Psoas muscle (tissue), 7 donors: ENCODE measurements at regions not wholly inside any gene's neighbourhood (a gene's known extent, or its start where the extent isn't known, plus 50 kb on each side); places are given as distances from the start of the nearest gene placed in this dataset.

Source experiments
- ATAC-seq, 4 donors: fragments of 200-7000 bp; cut with Tn5 transposase; one replicate each; pipeline ENCODE4 v1.9.1; 2020; ENCODE audit warnings: moderate library complexity in 3 of 4, mild to moderate bottlenecking in 2 of 4
- DNase-seq, 2 donors: peaks; one replicate each; pipeline ENCODE4 v3.0.0-alpha.2; 2020
- H3K27ac ChIP-seq: fragments of 200-600 bp; one replicate; pipeline ENCODE4 v1.8.0; 2022
- H3K27me3 ChIP-seq, 3 donors: fragments of 200-600 bp in 1 of 3; one replicate each; pipeline versions ENCODE4 v1.6.1 to v1.8.0; 2013 to 2022; ENCODE audit warnings: low read length in 2 of 3, mild to moderate bottlenecking in 2 of 3, moderate library complexity in 1 of 3; ENCODE audit not compliant: insufficient read depth in 3 of 3
- H3K36me3 ChIP-seq, 2 donors: fragments of 200-600 bp in 1 of 2; one replicate each; pipeline versions ENCODE4 v1.6.1 to v1.8.0; 2013 to 2022; ENCODE audit warnings: low read depth in 1 of 2, mild to moderate bottlenecking in 1 of 2, moderate library complexity in 1 of 2; ENCODE audit not compliant: insufficient read depth in 1 of 2
- H3K4me1 ChIP-seq: fragments of 200-600 bp; one replicate; pipeline ENCODE4 v1.8.0; 2022
- H3K4me3 ChIP-seq: fragments of 200-600 bp; one replicate; pipeline ENCODE4 v1.8.0; 2022; ENCODE audit warnings: mild to moderate bottlenecking
- H3K9me3 ChIP-seq: fragments of 200-600 bp; one replicate; pipeline ENCODE4 v1.8.0; 2022
- WGBS, 3 donors: extraction: QIAGEN DNeasy Blood & Tissue Kit; methylation state at CpG; one replicate each; pipeline versions ENCODE4 v1.1.6 to v1.1.7; 2013; 5-methylcytosine and 5-hydroxymethylcytosine counted together
- intact Hi-C, 2 donors: fragments of 100-400 bp; cut with DNase I; formaldehyde crosslinking; loops; one replicate each; pipeline versions ENCODE4 v1.11.0 to v1.14.2; 2022
- TF ChIP-seq, protein P1 (sequence below): fragments of 200-600 bp; IDR thresholded peaks from one replicate; pipeline ENCODE4 v1.8.0; 2022; ENCODE audit warnings: antibody characterized with exemption
- donor health status: healthy with polysubstance abuse.
- donor health status: DM: no; HTN: no; CAD: no; lungs with moderate emphysema.
- donor health status: Bipolar disorder and iron deficiency.
- donor health status: healthy.
- donor health status: DM: yes; HTN: yes; CAD: no.
- donor health status: DM: no; HTN: no; CAD: no.
- donor health status: DM: yes; HTN: yes; CAD: no.

DNA sequence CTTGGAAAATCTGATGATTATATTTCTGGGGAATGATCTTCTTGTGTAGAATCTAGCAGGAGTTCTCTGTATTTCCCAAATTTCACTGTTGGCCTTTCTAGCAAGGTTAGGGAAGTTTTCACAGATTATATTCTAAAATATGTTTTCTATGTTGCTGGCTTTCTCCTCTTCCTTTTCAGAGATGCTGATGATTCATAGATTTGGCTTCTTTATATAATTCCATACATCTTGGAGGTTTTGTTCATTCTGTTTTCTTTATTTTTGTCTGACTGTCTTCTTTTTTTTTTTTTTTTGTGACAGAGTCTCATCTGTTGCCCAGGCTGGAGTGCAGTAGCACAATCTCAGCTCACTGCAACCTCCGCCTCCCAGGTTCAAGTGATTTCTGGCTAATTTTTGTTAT lies 957.9 kb upstream of the SLIT2 start:
- Histone ChIP-seq H3K4me3 (no peak overlapping the region), H3K27ac (no peak overlapping the region), H3K4me1 (no peaks in the 10 kb centered on the region), H3K27me3 (no peaks in the 10 kb centered on the region), H3K9me3 (peaks cover 10% of the 10 kb centered on the region), H3K36me3 (no peaks in the 10 kb centered on the region)
- ATAC-seq: no peak
- intact Hi-C loops: no loop called here
- DNase-seq: no peak
- TF ChIP-seq, protein P1, sequence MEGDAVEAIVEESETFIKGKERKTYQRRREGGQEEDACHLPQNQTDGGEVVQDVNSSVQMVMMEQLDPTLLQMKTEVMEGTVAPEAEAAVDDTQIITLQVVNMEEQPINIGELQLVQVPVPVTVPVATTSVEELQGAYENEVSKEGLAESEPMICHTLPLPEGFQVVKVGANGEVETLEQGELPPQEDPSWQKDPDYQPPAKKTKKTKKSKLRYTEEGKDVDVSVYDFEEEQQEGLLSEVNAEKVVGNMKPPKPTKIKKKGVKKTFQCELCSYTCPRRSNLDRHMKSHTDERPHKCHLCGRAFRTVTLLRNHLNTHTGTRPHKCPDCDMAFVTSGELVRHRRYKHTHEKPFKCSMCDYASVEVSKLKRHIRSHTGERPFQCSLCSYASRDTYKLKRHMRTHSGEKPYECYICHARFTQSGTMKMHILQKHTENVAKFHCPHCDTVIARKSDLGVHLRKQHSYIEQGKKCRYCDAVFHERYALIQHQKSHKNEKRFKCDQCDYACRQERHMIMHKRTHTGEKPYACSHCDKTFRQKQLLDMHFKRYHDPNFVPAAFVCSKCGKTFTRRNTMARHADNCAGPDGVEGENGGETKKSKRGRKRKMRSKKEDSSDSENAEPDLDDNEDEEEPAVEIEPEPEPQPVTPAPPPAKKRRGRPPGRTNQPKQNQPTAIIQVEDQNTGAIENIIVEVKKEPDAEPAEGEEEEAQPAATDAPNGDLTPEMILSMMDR: no peak
- WGBS, 3 donors: 91 to 100% (median 100%) methylated on average over 1 of the region's 1 CpG

DNA sequence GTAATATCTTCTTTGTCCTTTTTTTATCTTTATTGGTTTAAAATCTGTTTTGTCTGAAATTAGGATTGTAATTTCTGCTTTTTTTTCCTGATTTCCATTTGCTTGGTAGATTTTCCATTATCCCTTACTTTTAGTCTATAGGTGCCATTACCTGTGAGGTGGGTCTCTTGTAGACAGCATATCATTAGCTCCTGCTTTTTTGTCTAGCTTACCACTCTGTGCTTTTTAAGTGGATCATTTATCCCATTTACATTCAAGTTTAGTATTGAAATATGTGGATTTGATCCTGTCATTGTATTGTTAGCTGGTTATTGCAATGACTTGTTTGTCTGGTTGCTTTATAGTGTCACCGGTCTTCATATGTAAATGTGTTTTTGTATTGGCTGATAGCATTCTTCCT lies 958.6 kb upstream of the SLIT2 start:
- H3K4me1 ChIP-seq: no peaks in the 10 kb centered on the region
- intact Hi-C loops: no loop called here
- DNase-seq (no peak), ATAC-seq (no peak)
- no peaks in the 10 kb centered on the region for H3K36me3 ChIP-seq
- 0 to 99% (median 3%) methylated on average over 1 of the region's 1 CpG for WGBS, 3 donors
- H3K27ac ChIP-seq: no peak overlapping the region
- TF ChIP-seq, protein P1: no peak
- no peaks in the 10 kb centered on the region for H3K27me3 ChIP-seq
- no peak overlapping the region for H3K4me3 ChIP-seq
- peaks cover 10% of the 10 kb centered on the region for H3K9me3 ChIP-seq

DNA sequence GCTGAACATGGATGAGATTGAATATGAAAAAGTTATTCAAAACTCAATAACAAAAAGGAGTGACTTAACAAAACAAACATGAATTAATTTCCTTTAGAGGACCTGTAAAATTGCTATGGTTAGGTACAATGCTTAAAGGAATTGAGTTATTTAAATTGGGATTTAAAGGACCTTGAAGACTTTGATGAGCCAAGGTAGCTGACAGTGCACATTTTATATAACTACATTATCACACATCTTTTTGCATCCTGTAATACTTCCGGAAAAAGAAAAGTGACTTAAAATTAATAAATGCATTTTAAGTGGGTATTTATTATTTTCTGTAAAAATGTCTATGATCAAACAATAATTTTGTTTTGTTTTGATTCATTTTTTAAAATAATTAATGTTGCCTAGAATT lies 964.8 kb upstream of the SLIT2 start:
- WGBS, 3 donors: 85 to 95% (median 93%) methylated on average over 1 of the region's 1 CpG
- no peak overlapping the region for H3K27ac ChIP-seq
- H3K4me3 ChIP-seq: no peak overlapping the region
- H3K4me1 ChIP-seq: no peaks in the 10 kb centered on the region
- no peaks in the 10 kb centered on the region for H3K36me3 ChIP-seq
- no peaks in the 10 kb centered on the region for H3K9me3 ChIP-seq
- TF ChIP-seq, protein P1: no peak
- intact Hi-C loops: no loop called here
- ATAC-seq (no peak), DNase-seq (no peak)
- no peaks in the 10 kb centered on the region for H3K27me3 ChIP-seq

DNA sequence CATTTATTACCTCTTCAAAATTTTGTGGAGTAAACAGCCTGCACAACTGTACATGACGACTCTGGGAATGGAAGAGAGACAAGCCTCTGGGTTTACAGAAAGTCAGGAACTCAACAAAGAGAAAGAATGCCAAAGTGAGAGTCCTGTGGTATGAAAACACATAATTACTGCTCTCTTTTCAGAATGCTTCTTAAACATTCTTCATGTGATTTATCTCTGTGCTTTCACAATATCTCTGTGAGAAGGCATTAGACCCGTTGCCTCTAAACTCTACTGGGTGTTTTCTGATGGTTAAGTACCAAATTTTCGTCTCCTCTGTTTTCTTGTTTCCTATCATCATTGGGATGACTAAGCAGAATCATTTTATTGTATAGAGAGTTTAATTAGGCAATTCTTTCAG lies 966.6 kb upstream of the SLIT2 start:
- DNase-seq (no peak), ATAC-seq (no peak)
- intact Hi-C loops: no loop called here
- H3K4me1 ChIP-seq: no peaks in the 10 kb centered on the region
- TF ChIP-seq, protein P1: no peak
- no peaks in the 10 kb centered on the region for H3K36me3 ChIP-seq
- no peak overlapping the region for H3K4me3 ChIP-seq
- no peaks in the 10 kb centered on the region for H3K9me3 ChIP-seq
- H3K27ac ChIP-seq: no peak overlapping the region
- H3K27me3 ChIP-seq: no peaks in the 10 kb centered on the region
- WGBS, 3 donors: 63 to 75% (median 70%) methylated on average over 3 of the region's 3 CpGs

DNA sequence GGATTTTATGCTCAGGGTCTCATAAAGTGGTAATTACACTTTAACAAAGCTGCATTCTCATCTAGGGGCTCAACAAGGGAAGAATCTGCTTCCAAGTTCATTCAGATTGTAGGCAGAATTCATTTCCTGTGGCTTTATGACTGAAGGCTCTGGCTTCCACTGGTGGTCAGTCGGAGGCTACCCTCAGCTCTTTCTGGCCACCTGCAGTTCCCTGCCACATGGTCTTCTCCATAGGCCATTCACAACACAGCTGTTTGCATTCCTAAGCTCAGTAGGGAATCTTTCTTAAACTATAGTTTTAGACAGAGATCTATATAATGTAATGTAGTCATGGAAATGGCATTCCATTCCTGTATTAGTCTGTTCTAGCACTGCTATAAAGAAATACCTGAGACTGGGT lies 973.0 kb upstream of the SLIT2 start:
- ATAC-seq (no peak), DNase-seq (no peak)
- Histone ChIP-seq H3K4me3 (no peak overlapping the region), H3K4me1 (no peaks in the 10 kb centered on the region), H3K9me3 (no peaks in the 10 kb centered on the region), H3K27ac (no peak overlapping the region), H3K27me3 (no peaks in the 10 kb centered on the region), H3K36me3 (no peaks in the 10 kb centered on the region)
- TF ChIP-seq, protein P1: no peak
- intact Hi-C loops: no loop called here
- WGBS, 3 donors: 64 to 83% (median 66%) methylated on average over 1 of the region's 1 CpG
